ENCODE measurements at regions not wholly inside any gene's neighbourhood (a gene's known extent, or its start where the extent isn't known, plus 50 kb on each side); places are given as distances from the start of the nearest gene placed in this dataset.

- no peak overlapping the region for H3K27ac ChIP-seq (ENCODE audit: extremely low read depth, low read depth, low read length)
- no peak overlapping the region for H3K4me3 ChIP-seq
- H3K9ac ChIP-seq (ENCODE audit: insufficient read depth in 1 of 2, low read depth in 2 of 2, low read length in 2 of 2) = no peak overlapping the region
- intact Hi-C loops (cut with micrococcal nuclease) = no loop called here
- DNase-seq (ENCODE audit: extremely low read depth in 1 of 4, low spot score in 3 of 4) = no peak
- H2AFZ ChIP-seq (ENCODE audit: low read depth, low read length) = no peak overlapping the region
- no peak for FAIRE-seq
- POLR2A ChIA-PET = no interaction called here
- no TSS peak for BruUV-seq (replicated peaks)
- H4K20me1 ChIP-seq (replicated peaks; ENCODE audit: control insufficient read depth, insufficient read depth, low read length) = no peaks in the 10 kb centered on the region
- H3K36me3 ChIP-seq (ENCODE audit: control insufficient read depth, insufficient read depth, low read length) = no peaks in the 10 kb centered on the region
- WGBS (ENCODE audit: insufficient coverage, low coverage, missing lambda C conversion rate) = 1% methylated on average over 4 of the region's 4 CpGs
- no peaks in the 10 kb centered on the region for H3K9me1 ChIP-seq (ENCODE audit: control insufficient read depth, insufficient read depth, low read length)
- in situ Hi-C loops (cut with MboI) = no loop called here
- TF ChIP-seq MIER1 (IDR thresholded peaks at IDR 0.05; ENCODE audit: low read depth) (no peak), HMG20A (CRISPR knock-in tag; conservative IDR thresholded peaks at IDR 0.05) (no peak), ELF1 (tag; IDR thresholded peaks at IDR 0.05) (no peak)
- H3K27me3 ChIP-seq (ENCODE audit: control insufficient read depth in 2 of 2, insufficient read depth in 2 of 2, low read length in 2 of 2) = no peaks in the 10 kb centered on the region
- CTCF ChIA-PET (ENCODE audit: low intra/inter-chr PET ratio) = no interaction called here
- H3K4me1 ChIP-seq (replicated peaks in 1 of 2; ENCODE audit: control insufficient read depth in 2 of 2, insufficient read depth in 2 of 2, low read length in 2 of 2) = no peaks in the 10 kb centered on the region
- ATAC-seq = no peak
- no peaks in the 10 kb centered on the region for H3K79me2 ChIP-seq (ENCODE audit: control insufficient read depth, insufficient read depth, low read length)
- no peaks in the 10 kb centered on the region for H3K9me3 ChIP-seq (replicated peaks; ENCODE audit: control insufficient read depth, insufficient read depth, low read depth, low read length)
- no peak overlapping the region for H3K4me2 ChIP-seq (ENCODE audit: insufficient read depth, low read length)
Observed at GRCh38 chr15:93941697-93942096, 289.7 kb upstream of the MCTP2 start.

- Histone ChIP-seq H3K36me3 (ENCODE audit: control insufficient read depth, insufficient read depth, low read length) (no peaks in the 10 kb centered on the region), H3K9me3 (replicated peaks; ENCODE audit: control insufficient read depth, insufficient read depth, low read depth, low read length) (no peaks in the 10 kb centered on the region), H2AFZ (ENCODE audit: low read depth, low read length) (no peak overlapping the region), H3K4me3 (no peak overlapping the region), H3K4me2 (ENCODE audit: insufficient read depth, low read length) (no peak overlapping the region), H3K79me2 (ENCODE audit: control insufficient read depth, insufficient read depth, low read length) (no peaks in the 10 kb centered on the region), H3K27ac (ENCODE audit: extremely low read depth, low read depth, low read length) (no peak overlapping the region), H3K9ac (ENCODE audit: insufficient read depth in 1 of 2, low read depth in 2 of 2, low read length in 2 of 2) (no peak overlapping the region), H3K27me3 (ENCODE audit: control insufficient read depth in 2 of 2, insufficient read depth in 2 of 2, low read length in 2 of 2) (no peaks in the 10 kb centered on the region), H3K9me1 (ENCODE audit: control insufficient read depth, insufficient read depth, low read length) (no peaks in the 10 kb centered on the region), H4K20me1 (replicated peaks; ENCODE audit: control insufficient read depth, insufficient read depth, low read length) (no peaks in the 10 kb centered on the region), H3K4me1 (replicated peaks in 1 of 2; ENCODE audit: control insufficient read depth in 2 of 2, insufficient read depth in 2 of 2, low read length in 2 of 2) (no peaks in the 10 kb centered on the region)
- FAIRE-seq = no peak
- ATAC-seq = no peak
- CTCF ChIA-PET (ENCODE audit: low intra/inter-chr PET ratio) = no interaction called here
- DNase-seq (ENCODE audit: extremely low read depth in 1 of 4, low spot score in 3 of 4) = no peak
- POLR2A ChIA-PET = no interaction called here
- in situ Hi-C loops (cut with MboI) = no loop called here
- WGBS (ENCODE audit: insufficient coverage, low coverage, missing lambda C conversion rate) = 0% methylated on average over 1 of the region's 1 CpG
- BruUV-seq (replicated peaks) = no TSS peak
- intact Hi-C loops (cut with micrococcal nuclease) = no loop called here
- no peak for TF ChIP-seq TCF7L2 (IDR thresholded peaks at IDR 0.05; ENCODE audit: low read depth, low read length)
- no peak for TF ChIP-seq ZNF589 (CRISPR knock-in tag; IDR thresholded peaks at IDR 0.05; ENCODE audit: low read depth)
- TF ChIP-seq KLF6 (CRISPR knock-in tag; IDR thresholded peaks at IDR 0.05; ENCODE audit: borderline replicate concordance) = no peak
- no peak for TF ChIP-seq RBM25 (IDR thresholded peaks at IDR 0.05; ENCODE audit: low read depth, low read length, severe bottlenecking)
- no peak for TF ChIP-seq JUND (IDR thresholded peaks at IDR 0.05; ENCODE audit: borderline replicate concordance, low read depth, low read length)
- TF ChIP-seq JUND (tag; IDR thresholded peaks at IDR 0.05; ENCODE audit: borderline replicate concordance, low read depth, low read length) = no peak
- no peak for TF ChIP-seq POU5F1 (IDR thresholded peaks at IDR 0.05; ENCODE audit: borderline replicate concordance, low read depth, low read length, partially characterized antibody)
Observed at GRCh38 chr15:93940226-93940625, 291.1 kb upstream of the MCTP2 start.

Measured in K562 (cell line).